Heart right ventricle (tissue), 16 donors: ENCODE measurements at regions not wholly inside any gene's neighbourhood (a gene's known extent, or its start where the extent isn't known, plus 50 kb on each side); places are given as distances from the start of the nearest gene placed in this dataset.

Source experiments
- ATAC-seq, 8 donors: fragments of 200-7000 bp; cut with Tn5 transposase; one replicate each; pipeline ENCODE4 v1.9.1; 2020; ENCODE audit warnings: mild to moderate bottlenecking in 8 of 8, moderate library complexity in 8 of 8, moderate number of reproducible peaks in 1 of 8
- DNase-seq, 2 donors: peaks; one replicate each; pipeline ENCODE4 v3.0.0-alpha.2; 2020
- H3K27ac ChIP-seq, 10 donors: fragments of 200-600 bp; sonication (generic) in 2 of 10; one replicate each; pipeline versions ENCODE4 v1.5.0 to v1.8.0; 2020 to 2022; ENCODE audit warnings: mild to moderate bottlenecking in 3 of 10
- H3K27me3 ChIP-seq, 7 donors: fragments of 200-600 bp; one replicate each; pipeline ENCODE4 v1.8.0; 2021 to 2022; ENCODE audit warnings: mild to moderate bottlenecking in 2 of 7
- H3K36me3 ChIP-seq, 9 donors: fragments of 200-600 bp; sonication (generic) in 1 of 9; one replicate each; pipeline versions ENCODE4 v1.5.0 to v1.8.0; 2020 to 2022; ENCODE audit warnings: mild to moderate bottlenecking in 2 of 9
- H3K4me1 ChIP-seq, 9 donors: fragments of 200-600 bp; sonication (generic) in 1 of 9; one replicate each; pipeline versions ENCODE4 v1.5.0 to v1.8.0; 2020 to 2022; ENCODE audit warnings: mild to moderate bottlenecking in 4 of 9
- H3K4me3 ChIP-seq, 10 donors: fragments of 200-600 bp; sonication (generic) in 2 of 10; one replicate each; pipeline versions ENCODE4 v1.5.0 to v1.8.0; 2020 to 2022; ENCODE audit warnings: mild to moderate bottlenecking in 7 of 10, moderate library complexity in 2 of 10
- H3K9me3 ChIP-seq, 11 donors: fragments of 200-600 bp in 10 of 11; sonication (generic) in 2 of 11; one replicate each; pipeline versions ENCODE4 v1.5.0 to v1.8.0; 2013 to 2022; ENCODE audit warnings: mild to moderate bottlenecking in 2 of 11, control low read depth in 1 of 11, moderate library complexity in 1 of 11
- WGBS, 2 donors: extraction: QIAGEN DNeasy Blood & Tissue Kit; methylation state at CpG; one replicate each; pipeline ENCODE4 v1.1.7; 2013; ENCODE audit warnings: inconsistent platforms in 1 of 2; 5-methylcytosine and 5-hydroxymethylcytosine counted together
- intact Hi-C, 10 donors: fragments of 100-400 bp; cut with DNase I; formaldehyde crosslinking; loops; one replicate each; pipeline versions ENCODE4 v1.11.1 to v1.14.2; 2022
- TF ChIP-seq, protein P1 (sequence below), 9 donors: fragments of 200-600 bp; sonication (generic) in 2 of 9; IDR thresholded peaks; one replicate each; pipeline versions ENCODE4 v1.5.0 to v1.8.0; 2021 to 2022; ENCODE audit warnings: antibody characterized with exemption in 9 of 9, mild to moderate bottlenecking in 5 of 9, moderate library complexity in 1 of 9
- donor health status: Arrhythmogenic right ventricular cardiomyopathy.
- donor health status: ischemic (EF 13 %, LVEDD 7.1; RV severe dilation, severe dysfunction).
- donor health status: healthy with polysubstance abuse.
- donor health status: DM: no; HTN: yes; CAD: no.
- donor health status: DM: no; HTN: no; CAD: no.
- donor health status: ischemic (EF 25% LVEDD 6.9; RV normal size, moderate dysfunction).
- donor health status: ischemic (EF 25% LVEDD 5.7; RV mildly dilated, moderate dysfunction).
- donor health status: healthy.
- donor health status: DM: yes; HTN: yes; CAD: no.
- donor health status: Ischemic cardiomyopathy.
- donor health status: ischemic (EF 35%, LVEDD 5.7; RV mildly dilated, moderate dysfunction).
- donor health status: nonischemic (EF 11% LVEDD 7.7; RV severe dilation, severe dysfunction).
- donor health status: DM: yes; HTN: yes; CAD: no.
- donor health status: PGD.
- donor health status: ischemic (EF 29% LVEDD 5.4; RV normal size, mild dysfunction).
- donor health status: nonischemic (EF 23%, LVEDD 6.1; RV moderate dilation, normal function).

DNA sequence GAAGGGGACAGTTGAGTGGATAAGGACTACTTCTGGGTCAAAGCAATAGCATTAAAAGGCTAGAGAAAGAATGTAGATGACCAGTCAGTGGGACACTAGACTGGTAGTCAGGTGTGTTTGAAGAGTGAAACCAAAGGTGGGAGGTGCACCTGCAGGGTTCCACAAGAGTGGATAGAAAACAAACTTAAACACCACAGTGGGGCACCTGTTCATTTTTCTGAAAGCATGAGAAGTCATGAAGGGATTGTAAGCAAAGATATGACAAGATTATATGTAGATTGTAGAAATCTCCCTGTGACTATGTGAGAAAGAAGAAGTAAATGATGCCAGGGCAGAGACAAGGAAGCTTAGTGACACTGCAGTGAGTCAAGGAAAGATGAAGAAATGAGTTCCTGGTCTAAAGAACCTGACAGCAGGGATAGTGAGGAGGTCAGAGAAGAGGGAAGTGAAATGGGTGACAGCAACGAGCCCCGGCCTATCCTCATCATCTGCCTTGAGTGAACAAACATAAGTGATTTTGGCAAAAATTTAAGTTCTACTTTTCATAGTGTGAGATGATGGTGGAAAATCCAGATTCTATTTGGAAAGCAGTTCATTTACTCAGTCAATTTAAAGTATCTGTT is 296.9 kb downstream of the TLE4 start:
- 75 to 84% methylated on average over 2 of the region's 2 CpGs for WGBS, 2 donors
- Histone ChIP-seq H3K9me3 (no peaks in the 10 kb centered on the region), H3K27ac (peak overlapping the region in 1 of 10 donors; percentile 69), H3K36me3 (no peaks in the 10 kb centered on the region), H3K4me3 (no peak overlapping the region), H3K27me3 (no peaks in the 10 kb centered on the region), H3K4me1 (peaks cover 0 to 3% (median 0%) of the 10 kb centered on the region in 9 donors)
- intact Hi-C loops: no loop called here
- TF ChIP-seq, protein P1, sequence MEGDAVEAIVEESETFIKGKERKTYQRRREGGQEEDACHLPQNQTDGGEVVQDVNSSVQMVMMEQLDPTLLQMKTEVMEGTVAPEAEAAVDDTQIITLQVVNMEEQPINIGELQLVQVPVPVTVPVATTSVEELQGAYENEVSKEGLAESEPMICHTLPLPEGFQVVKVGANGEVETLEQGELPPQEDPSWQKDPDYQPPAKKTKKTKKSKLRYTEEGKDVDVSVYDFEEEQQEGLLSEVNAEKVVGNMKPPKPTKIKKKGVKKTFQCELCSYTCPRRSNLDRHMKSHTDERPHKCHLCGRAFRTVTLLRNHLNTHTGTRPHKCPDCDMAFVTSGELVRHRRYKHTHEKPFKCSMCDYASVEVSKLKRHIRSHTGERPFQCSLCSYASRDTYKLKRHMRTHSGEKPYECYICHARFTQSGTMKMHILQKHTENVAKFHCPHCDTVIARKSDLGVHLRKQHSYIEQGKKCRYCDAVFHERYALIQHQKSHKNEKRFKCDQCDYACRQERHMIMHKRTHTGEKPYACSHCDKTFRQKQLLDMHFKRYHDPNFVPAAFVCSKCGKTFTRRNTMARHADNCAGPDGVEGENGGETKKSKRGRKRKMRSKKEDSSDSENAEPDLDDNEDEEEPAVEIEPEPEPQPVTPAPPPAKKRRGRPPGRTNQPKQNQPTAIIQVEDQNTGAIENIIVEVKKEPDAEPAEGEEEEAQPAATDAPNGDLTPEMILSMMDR (IDR thresholded peaks at IDR 0.05): no peak
- ATAC-seq (peak in 2 of 8 donors; percentile 62 to 79), DNase-seq (no peak)

DNA sequence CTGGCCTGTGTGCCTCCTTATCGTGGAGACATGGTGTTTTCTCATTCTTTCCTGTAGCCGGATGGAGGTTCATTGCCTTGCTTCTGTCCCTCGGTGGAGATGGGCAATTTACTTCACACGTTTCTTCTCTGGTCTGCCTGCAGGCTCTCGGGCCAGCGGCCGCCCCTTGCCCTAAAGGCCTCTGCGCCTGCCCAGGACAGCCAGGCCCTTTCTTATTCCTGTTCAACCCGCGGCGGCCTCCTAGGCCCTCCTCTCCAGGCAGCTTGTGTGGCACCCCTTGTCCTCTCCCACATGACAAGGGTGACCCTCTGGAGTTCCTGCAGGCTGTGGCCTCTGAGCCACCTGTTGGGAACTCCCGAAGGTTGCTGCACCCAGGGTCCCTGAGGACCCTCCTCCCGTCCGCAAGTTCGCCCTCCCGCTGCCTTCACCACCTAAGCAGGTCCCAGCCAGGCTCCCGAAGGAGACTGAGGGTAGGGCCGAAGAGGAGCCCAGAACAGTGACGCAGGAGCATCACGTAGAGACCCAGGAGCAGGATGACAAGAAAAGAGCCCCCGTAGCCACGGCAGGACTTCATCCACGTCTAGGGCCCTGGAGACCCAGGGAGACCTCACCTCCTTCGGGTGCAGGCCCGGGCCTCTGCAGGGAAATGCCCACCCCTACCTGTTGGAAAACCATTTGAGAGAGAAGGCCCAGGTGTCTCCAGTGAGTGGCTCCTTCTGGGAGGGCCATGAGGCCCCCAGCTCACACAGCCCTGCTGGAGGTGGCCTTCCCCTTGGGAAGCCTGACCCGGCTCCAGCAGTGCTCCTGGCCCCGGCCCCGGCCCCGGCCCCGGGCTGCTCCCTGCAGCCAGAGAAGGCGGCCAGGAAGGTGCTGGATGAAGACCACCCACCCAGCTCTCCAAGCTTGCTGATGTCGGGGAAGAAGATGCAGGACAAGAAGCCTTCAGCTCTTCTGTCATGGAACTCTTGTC is 291.4 kb downstream of the TLE4 start:
- DNase-seq (no peak), ATAC-seq (no peak)
- no peak overlapping the region for H3K4me3 ChIP-seq
- peaks cover 0 to 9% (median 0%) of the 10 kb centered on the region in 11 donors for H3K9me3 ChIP-seq
- H3K36me3 ChIP-seq: no peaks in the 10 kb centered on the region
- peaks cover 0 to 5% (median 0%) of the 10 kb centered on the region in 9 donors for H3K4me1 ChIP-seq
- H3K27ac ChIP-seq: no peak overlapping the region
- intact Hi-C loops: no loop called here
- TF ChIP-seq, protein P1 (IDR thresholded peaks at IDR 0.05): no peak
- 96 to 98% methylated on average over 32 of the region's 32 CpGs for WGBS, 2 donors
- H3K27me3 ChIP-seq: no peaks in the 10 kb centered on the region

DNA sequence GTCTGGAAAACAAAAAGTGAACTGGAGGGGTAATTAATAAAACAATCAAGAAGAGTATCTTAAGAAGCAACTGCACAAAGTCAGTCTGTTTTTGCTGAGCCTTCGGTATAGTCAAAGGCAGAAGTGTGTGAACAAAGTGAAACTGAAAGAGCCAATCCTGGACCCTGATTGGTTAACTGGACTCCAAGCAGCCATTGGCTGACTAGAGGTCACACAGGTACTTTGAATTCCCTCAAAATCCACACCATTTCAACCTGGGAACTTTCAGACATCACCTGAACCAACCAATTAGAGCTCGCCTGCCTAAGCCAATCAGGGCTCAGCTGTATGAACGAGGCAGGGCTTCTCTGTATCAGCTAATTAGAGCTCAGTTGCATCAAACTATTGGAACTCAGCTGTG is 286.7 kb downstream of the TLE4 start:
- DNase-seq: no peak
- Histone ChIP-seq H3K4me1 (peaks cover 0 to 11% (median 0%) of the 10 kb centered on the region in 9 donors), H3K27me3 (no peaks in the 10 kb centered on the region), H3K9me3 (peaks cover 0 to 9% (median 0%) of the 10 kb centered on the region in 11 donors), H3K4me3 (no peak overlapping the region), H3K36me3 (no peaks in the 10 kb centered on the region), H3K27ac (peak overlapping the region in 1 of 10 donors; percentile 73)
- WGBS, 2 donors: 88 to 89% methylated on average over 3 of the region's 3 CpGs
- TF ChIP-seq, protein P1 (IDR thresholded peaks at IDR 0.05): no peak
- peak in 2 of 8 donors; percentile 52 to 53 for ATAC-seq
- intact Hi-C loops: no loop called here

DNA sequence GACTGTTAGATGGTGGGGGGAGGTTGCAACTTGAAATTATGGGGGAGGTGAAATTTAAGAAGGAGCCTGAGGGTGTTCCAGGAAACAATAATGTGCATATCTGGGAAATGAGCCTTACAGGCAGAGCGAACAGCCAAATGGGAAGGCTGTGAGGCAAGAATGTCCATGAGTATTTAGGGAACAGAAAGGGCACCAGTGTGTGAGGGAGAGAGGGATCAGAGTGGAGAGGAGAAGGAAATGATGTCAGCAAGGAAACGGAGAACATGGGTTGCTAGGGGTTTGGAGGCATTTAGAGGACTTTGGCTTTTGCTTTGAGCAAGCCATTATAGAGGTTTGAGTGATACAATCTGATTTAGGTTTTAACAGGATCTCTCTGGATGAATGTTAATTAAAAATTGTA is 285.4 kb downstream of the TLE4 start:
- Histone ChIP-seq H3K27ac (peak overlapping the region in 1 of 10 donors; percentile 73), H3K27me3 (no peaks in the 10 kb centered on the region), H3K36me3 (no peaks in the 10 kb centered on the region), H3K9me3 (peaks cover 0 to 9% (median 0%) of the 10 kb centered on the region in 11 donors), H3K4me3 (no peak overlapping the region), H3K4me1 (peaks cover 0 to 11% (median 0%) of the 10 kb centered on the region in 9 donors)
- 66 to 75% methylated on average over 2 of the region's 2 CpGs for whole genome bisulfite sequencing, 2 donors
- no peak for DNase-seq
- ATAC-seq: peak in 2 of 8 donors; percentile 41 to 56
- intact Hi-C loops: no loop called here
- TF ChIP-seq, protein P1 (IDR thresholded peaks at IDR 0.05): no peak
